ENCODE measurements at regions not wholly inside any gene's neighbourhood (a gene's known extent, or its start where the extent isn't known, plus 50 kb on each side); places are given as distances from the start of the nearest gene placed in this dataset.

- Histone ChIP-seq H3K27me3 (replicated peaks in 1 of 2; ENCODE audit: control insufficient read depth in 2 of 2, extremely low read depth in 1 of 2, insufficient read depth in 2 of 2, low read length in 1 of 2) (no peaks in the 10 kb centered on the region), H3K4me1 (ENCODE audit: control insufficient read depth in 1 of 2, extremely low read depth in 1 of 2, insufficient read depth in 2 of 2, low read length in 2 of 2) (no peaks in the 10 kb centered on the region), H3K9me3 (no peaks in the 10 kb centered on the region), H3K27ac (ENCODE audit: low read length) (no peak overlapping the region), H3K4me3 (ENCODE audit: control insufficient read depth in 1 of 2, extremely low read depth in 1 of 2, low read length in 1 of 2) (no peak overlapping the region), H3K36me3 (ENCODE audit: control insufficient read depth in 2 of 2, extremely low read depth in 1 of 2, insufficient read depth in 1 of 2, low read length in 1 of 2) (no peaks in the 10 kb centered on the region)
- Mint-ChIP-seq H3K4me3 (no peak overlapping the region), H3K9me3 (peaks cover 0 to 6% (median 0%) of the 10 kb centered on the region in 3 donors), H3K27ac (no peak overlapping the region), H3K27me3 (no peaks in the 10 kb centered on the region), H3K36me3 (no peaks in the 10 kb centered on the region), H3K4me1 (no peaks in the 10 kb centered on the region)
- ATAC-seq (replicated peaks in 1 of 4), result no peak
- CTCF ChIA-PET, result no interaction called here
- POLR2A ChIA-PET, result no interaction called here
- WGBS (ENCODE audit: insufficient coverage), result no CpG with 5 or more reads among the region's 1 CpG
- DNase-seq, result no peak
Observed at GRCh38 chr5:106690585-106690984, 980.2 kb downstream of the EFNA5 start.

DNA sequence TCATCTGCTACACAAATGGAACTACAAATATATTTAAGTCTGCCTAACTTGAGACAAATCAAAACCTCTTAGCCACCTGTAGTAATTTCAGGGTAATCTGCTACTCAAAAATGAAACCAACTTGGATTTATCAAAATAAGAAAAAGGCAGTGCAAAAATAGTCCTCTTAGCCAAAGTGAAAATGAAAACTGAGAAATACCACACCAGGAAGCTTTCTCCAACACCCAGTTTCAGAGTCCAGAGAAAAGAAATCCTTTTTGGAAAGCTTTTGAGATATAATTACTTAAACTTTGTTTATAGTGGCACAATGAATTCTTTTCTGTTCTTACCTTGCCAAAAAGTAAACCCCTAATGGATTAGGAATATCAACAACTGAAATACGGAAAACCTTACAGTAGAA, 990.4 kb downstream of the EFNA5 start:
- no peak for ATAC-seq (replicated peaks in 1 of 4)
- POLR2A ChIA-PET, result no interaction called here

GRCh38 chr5:106677057-106677456, 993.7 kb downstream of the EFNA5 start:
- Histone ChIP-seq H3K4me1 (ENCODE audit: control insufficient read depth in 1 of 2, extremely low read depth in 1 of 2, insufficient read depth in 2 of 2, low read length in 2 of 2) (no peaks in the 10 kb centered on the region), H3K27me3 (replicated peaks in 1 of 2; ENCODE audit: control insufficient read depth in 2 of 2, extremely low read depth in 1 of 2, insufficient read depth in 2 of 2, low read length in 1 of 2) (no peaks in the 10 kb centered on the region), H3K36me3 (ENCODE audit: control insufficient read depth in 2 of 2, extremely low read depth in 1 of 2, insufficient read depth in 1 of 2, low read length in 1 of 2) (no peaks in the 10 kb centered on the region), H3K27ac (ENCODE audit: low read length) (no peak overlapping the region), H3K4me3 (ENCODE audit: control insufficient read depth in 1 of 2, extremely low read depth in 1 of 2, low read length in 1 of 2) (no peak overlapping the region), H3K9me3 (no peaks in the 10 kb centered on the region)
- H3K27me3 Mint-ChIP-seq, result no peaks in the 10 kb centered on the region
- H3K36me3 Mint-ChIP-seq, result no peaks in the 10 kb centered on the region
- WGBS (ENCODE audit: insufficient coverage), result no CpG with 5 or more reads among the region's 1 CpG
- POLR2A ChIA-PET, result interaction anchor here in 1 of 2 donors (0.6 kb wide), 1 partner anchor 578 kb away, joined by 12 read pairs; no protein-coding TSS in a partner anchor
- no peaks in the 10 kb centered on the region for H3K4me1 Mint-ChIP-seq
- no peak overlapping the region for H3K4me3 Mint-ChIP-seq
- H3K27ac Mint-ChIP-seq, result no peak overlapping the region
- CTCF ChIA-PET, result no interaction called here
- ATAC-seq (replicated peaks in 1 of 4) (no peak), DNase-seq (no peak)
- H3K9me3 Mint-ChIP-seq, result peaks cover 8 to 16% (median 12%) of the 10 kb centered on the region in 3 donors

More for the DNA sequence above, 990.4 kb downstream of the EFNA5 start:
- no peaks in the 10 kb centered on the region for H3K4me1 ChIP-seq (ENCODE audit: control insufficient read depth in 1 of 2, extremely low read depth in 1 of 2, insufficient read depth in 2 of 2, low read length in 2 of 2)
- no peak for DNase-seq
- no CpG with 5 or more reads among the region's 1 CpG for WGBS (ENCODE audit: insufficient coverage)
- no peak overlapping the region for H3K27ac Mint-ChIP-seq
- H3K27me3 ChIP-seq (replicated peaks in 1 of 2; ENCODE audit: control insufficient read depth in 2 of 2, extremely low read depth in 1 of 2, insufficient read depth in 2 of 2, low read length in 1 of 2), result no peaks in the 10 kb centered on the region
- no peak overlapping the region for H3K4me3 ChIP-seq (ENCODE audit: control insufficient read depth in 1 of 2, extremely low read depth in 1 of 2, low read length in 1 of 2)
- no peaks in the 10 kb centered on the region for H3K36me3 ChIP-seq (ENCODE audit: control insufficient read depth in 2 of 2, extremely low read depth in 1 of 2, insufficient read depth in 1 of 2, low read length in 1 of 2)
- H3K9me3 Mint-ChIP-seq, result peaks cover 10 to 18% (median 12%) of the 10 kb centered on the region in 3 donors
- H3K27me3 Mint-ChIP-seq, result no peaks in the 10 kb centered on the region
- H3K4me3 Mint-ChIP-seq, result no peak overlapping the region
- CTCF ChIA-PET, result no interaction called here
- no peaks in the 10 kb centered on the region for H3K36me3 Mint-ChIP-seq
- H3K4me1 Mint-ChIP-seq, result no peaks in the 10 kb centered on the region
- H3K9me3 ChIP-seq, result no peaks in the 10 kb centered on the region
- H3K27ac ChIP-seq (ENCODE audit: low read length), result no peak overlapping the region

- WGBS (ENCODE audit: insufficient coverage), result no CpG with 5 or more reads among the region's 1 CpG
- H3K9me3 ChIP-seq, result no peaks in the 10 kb centered on the region
- Mint-ChIP-seq H3K27me3 (no peaks in the 10 kb centered on the region), H3K27ac (no peak overlapping the region), H3K36me3 (no peaks in the 10 kb centered on the region), H3K9me3 (peaks cover 8 to 12% (median 12%) of the 10 kb centered on the region in 3 donors), H3K4me3 (no peak overlapping the region), H3K4me1 (no peaks in the 10 kb centered on the region)
- ChIA-PET POLR2A (no interaction called here), CTCF (no interaction called here)
- H3K4me1 ChIP-seq (ENCODE audit: control insufficient read depth in 1 of 2, extremely low read depth in 1 of 2, insufficient read depth in 2 of 2, low read length in 2 of 2), result no peaks in the 10 kb centered on the region
- ATAC-seq (replicated peaks in 1 of 4) (no peak), DNase-seq (no peak)
- no peak overlapping the region for H3K27ac ChIP-seq (ENCODE audit: low read length)
- H3K36me3 ChIP-seq (ENCODE audit: control insufficient read depth in 2 of 2, extremely low read depth in 1 of 2, insufficient read depth in 1 of 2, low read length in 1 of 2), result no peaks in the 10 kb centered on the region
- no peak overlapping the region for H3K4me3 ChIP-seq (ENCODE audit: control insufficient read depth in 1 of 2, extremely low read depth in 1 of 2, low read length in 1 of 2)
- H3K27me3 ChIP-seq (replicated peaks in 1 of 2; ENCODE audit: control insufficient read depth in 2 of 2, extremely low read depth in 1 of 2, insufficient read depth in 2 of 2, low read length in 1 of 2), result no peaks in the 10 kb centered on the region
Observed at GRCh38 chr5:106675687-106676086, 995.0 kb downstream of the EFNA5 start.

- no peaks in the 10 kb centered on the region for H3K9me3 ChIP-seq
- no peak for DNase-seq
- ChIA-PET POLR2A (no interaction called here), CTCF (no interaction called here)
- Mint-ChIP-seq H3K9me3 (peaks cover 8 to 16% (median 9%) of the 10 kb centered on the region in 3 donors), H3K36me3 (no peaks in the 10 kb centered on the region), H3K4me3 (no peak overlapping the region), H3K27ac (no peak overlapping the region), H3K4me1 (no peaks in the 10 kb centered on the region), H3K27me3 (no peaks in the 10 kb centered on the region)
- no peak for ATAC-seq (replicated peaks in 1 of 4)
- no peaks in the 10 kb centered on the region for H3K27me3 ChIP-seq (replicated peaks in 1 of 2; ENCODE audit: control insufficient read depth in 2 of 2, extremely low read depth in 1 of 2, insufficient read depth in 2 of 2, low read length in 1 of 2)
- H3K27ac ChIP-seq (ENCODE audit: low read length), result no peak overlapping the region
- no peak overlapping the region for H3K4me3 ChIP-seq (ENCODE audit: control insufficient read depth in 1 of 2, extremely low read depth in 1 of 2, low read length in 1 of 2)
- H3K36me3 ChIP-seq (ENCODE audit: control insufficient read depth in 2 of 2, extremely low read depth in 1 of 2, insufficient read depth in 1 of 2, low read length in 1 of 2), result no peaks in the 10 kb centered on the region
- no peaks in the 10 kb centered on the region for H3K4me1 ChIP-seq (ENCODE audit: control insufficient read depth in 1 of 2, extremely low read depth in 1 of 2, insufficient read depth in 2 of 2, low read length in 2 of 2)
- WGBS (ENCODE audit: insufficient coverage), result 100% methylated on average over 1 of the region's 1 CpG
Observed at GRCh38 chr5:106673941-106674340, 996.8 kb downstream of the EFNA5 start.

DNA sequence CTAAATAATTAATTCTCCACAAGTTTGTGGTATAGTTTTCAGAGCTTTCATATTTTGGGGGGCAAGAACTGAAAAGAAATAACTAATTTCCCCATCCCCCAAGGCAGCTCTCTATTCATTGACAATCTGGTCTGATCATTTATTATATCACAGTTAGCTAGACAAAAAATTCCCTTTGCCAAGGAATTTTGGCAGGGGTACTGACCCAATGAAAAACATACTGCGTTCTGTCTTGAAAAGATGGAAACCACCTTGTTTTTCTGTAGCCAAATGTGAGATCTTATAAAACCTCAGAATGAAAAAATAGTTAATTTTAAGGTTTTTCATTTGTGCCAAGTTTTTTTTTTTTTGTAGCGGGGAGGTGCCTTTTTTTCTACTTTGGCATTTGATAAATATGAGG, 1008.9 kb downstream of the EFNA5 start:
- no CpG with 5 or more reads among the region's 2 CpGs for WGBS (ENCODE audit: insufficient coverage)
- CTCF ChIA-PET, result no interaction called here

GRCh38 chr5:106660681-106661080, 1010.1 kb downstream of the EFNA5 start:
- Mint-ChIP-seq H3K36me3 (no peaks in the 10 kb centered on the region), H3K27ac (no peak overlapping the region), H3K9me3 (peaks cover 5 to 11% (median 5%) of the 10 kb centered on the region in 3 donors), H3K4me3 (no peak overlapping the region), H3K4me1 (no peaks in the 10 kb centered on the region), H3K27me3 (no peaks in the 10 kb centered on the region)
- Histone ChIP-seq H3K4me3 (ENCODE audit: control insufficient read depth in 1 of 2, extremely low read depth in 1 of 2, low read length in 1 of 2) (no peak overlapping the region), H3K36me3 (ENCODE audit: control insufficient read depth in 2 of 2, extremely low read depth in 1 of 2, insufficient read depth in 1 of 2, low read length in 1 of 2) (no peaks in the 10 kb centered on the region), H3K27ac (ENCODE audit: low read length) (no peak overlapping the region), H3K4me1 (ENCODE audit: control insufficient read depth in 1 of 2, extremely low read depth in 1 of 2, insufficient read depth in 2 of 2, low read length in 2 of 2) (no peaks in the 10 kb centered on the region), H3K27me3 (replicated peaks in 1 of 2; ENCODE audit: control insufficient read depth in 2 of 2, extremely low read depth in 1 of 2, insufficient read depth in 2 of 2, low read length in 1 of 2) (no peaks in the 10 kb centered on the region), H3K9me3 (no peaks in the 10 kb centered on the region)
- ChIA-PET POLR2A (no interaction called here), CTCF (no interaction called here)
- ATAC-seq (replicated peaks in 1 of 4), result no peak
- no peak for DNase-seq

More for the DNA sequence above, 1008.9 kb downstream of the EFNA5 start:
- H3K4me1 Mint-ChIP-seq, result no peaks in the 10 kb centered on the region
- DNase-seq (no peak), ATAC-seq (replicated peaks in 1 of 4) (no peak)
- no peaks in the 10 kb centered on the region for H3K36me3 ChIP-seq (ENCODE audit: control insufficient read depth in 2 of 2, extremely low read depth in 1 of 2, insufficient read depth in 1 of 2, low read length in 1 of 2)
- no peaks in the 10 kb centered on the region for H3K36me3 Mint-ChIP-seq
- H3K4me3 Mint-ChIP-seq, result no peak overlapping the region
- H3K9me3 Mint-ChIP-seq, result peaks cover 3 to 11% (median 5%) of the 10 kb centered on the region in 3 donors
- H3K27me3 ChIP-seq (replicated peaks in 1 of 2; ENCODE audit: control insufficient read depth in 2 of 2, extremely low read depth in 1 of 2, insufficient read depth in 2 of 2, low read length in 1 of 2), result no peaks in the 10 kb centered on the region
- no peaks in the 10 kb centered on the region for H3K27me3 Mint-ChIP-seq
- no peaks in the 10 kb centered on the region for H3K4me1 ChIP-seq (ENCODE audit: control insufficient read depth in 1 of 2, extremely low read depth in 1 of 2, insufficient read depth in 2 of 2, low read length in 2 of 2)
- no peak overlapping the region for H3K27ac ChIP-seq (ENCODE audit: low read length)
- no peak overlapping the region for H3K27ac Mint-ChIP-seq
- no peak overlapping the region for H3K4me3 ChIP-seq (ENCODE audit: control insufficient read depth in 1 of 2, extremely low read depth in 1 of 2, low read length in 1 of 2)
- POLR2A ChIA-PET, result no interaction called here
- H3K9me3 ChIP-seq, result no peaks in the 10 kb centered on the region

Measured in T-cell (primary cell).